GM21381 (cell line): ENCODE measurements at regions not wholly inside any gene's neighbourhood (a gene's known extent, or its start where the extent isn't known, plus 50 kb on each side); places are given as distances from the start of the nearest gene placed in this dataset.
"Not testable (repeated sequence)": the region's sequence is repeated elsewhere in the genome, so short reads cannot be mapped to it uniquely, and the experiment has no call there.

Experiments used
- ATAC-seq: cut with Tn5 transposase; IDR thresholded peaks from one replicate; pipeline ENCODE4 v1.9.1; 2021; ENCODE audit warnings: mild to moderate bottlenecking, moderate library complexity; ENCODE audit not compliant: unreplicated experiment

GRCh38 chr9:41367301-41367700, 178.2 kb upstream of the ZNG1F start:
- not testable (repeated sequence) for ATAC-seq

- not testable (repeated sequence) for ATAC-seq
These were observed 172.7 kb upstream of the ZNG1F start for GRCh38 chr9:41361790-41362189.

- ATAC-seq = not testable (repeated sequence)
These were observed 170.0 kb upstream of the ZNG1F start for GRCh38 chr9:41359116-41359515.

GRCh38 chr9:41358682-41359081, 169.6 kb upstream of the ZNG1F start:
- ATAC-seq = not testable (repeated sequence)

- not testable (repeated sequence) for ATAC-seq
These were observed 168.8 kb upstream of the ZNG1F start for GRCh38 chr9:41357918-41358404.

- not testable (repeated sequence) for ATAC-seq
These were observed 168.2 kb upstream of the ZNG1F start for GRCh38 chr9:41357350-41357748.

- not testable (repeated sequence) for ATAC-seq
These were observed 167.7 kb upstream of the ZNG1F start for GRCh38 chr9:41356588-41357349.

- not testable (repeated sequence) for ATAC-seq
These were observed 166.8 kb upstream of the ZNG1F start for GRCh38 chr9:41355712-41356450.

GRCh38 chr9:41354978-41355377, 165.9 kb upstream of the ZNG1F start:
- ATAC-seq = not testable (repeated sequence)

GRCh38 chr9:41354060-41354934, 165.2 kb upstream of the ZNG1F start:
- not testable (repeated sequence) for ATAC-seq

- ATAC-seq = not testable (repeated sequence)
These were observed 163.9 kb upstream of the ZNG1F start for GRCh38 chr9:41353026-41353425.

- ATAC-seq = not testable (repeated sequence)
These were observed 163.3 kb upstream of the ZNG1F start for GRCh38 chr9:41352390-41352789.

GRCh38 chr9:41347893-41348292, 158.8 kb upstream of the ZNG1F start:
- ATAC-seq = not testable (repeated sequence)

GRCh38 chr9:41332562-41332961, 143.4 kb upstream of the ZNG1F start:
- ATAC-seq = not testable (repeated sequence)

GRCh38 chr9:41321277-41321676, 132.2 kb upstream of the ZNG1F start:
- ATAC-seq = not testable (repeated sequence)

- not testable (repeated sequence) for ATAC-seq
These were observed 119.8 kb upstream of the ZNG1F start for GRCh38 chr9:41308953-41309352.

GRCh38 chr9:41285744-41286143, 96.6 kb upstream of the ZNG1F start:
- not testable (repeated sequence) for ATAC-seq

GRCh38 chr9:41280299-41281238, 91.5 kb upstream of the ZNG1F start:
- ATAC-seq = not testable (repeated sequence)

GRCh38 chr9:41279437-41279836, 90.3 kb upstream of the ZNG1F start:
- not testable (repeated sequence) for ATAC-seq

- not testable (repeated sequence) for ATAC-seq
These were observed 89.9 kb upstream of the ZNG1F start for GRCh38 chr9:41279033-41279432.
